GM23248 (cell line): ENCODE measurements at regions not wholly inside any gene's neighbourhood (a gene's known extent, or its start where the extent isn't known, plus 50 kb on each side); places are given as distances from the start of the nearest gene placed in this dataset.

Experiments used
- DNase-seq: peaks from one replicate; pipeline ENCODE4 v3.0.0-alpha.2; 2015
- H2AFZ ChIP-seq: fragments of 200-600 bp; sonication (generic); 2 replicates; pipeline ENCODE4 v1.6.1; 2016; ENCODE audit warnings: antibody characterized with exemption
- H3F3A ChIP-seq: fragments of 200-600 bp; sonication (generic); 2 replicates; pipeline ENCODE4 v1.6.1; 2016; ENCODE audit warnings: mild to moderate bottlenecking, antibody characterized with exemption, mixed run types; ENCODE audit not compliant: insufficient read depth
- H3K27ac ChIP-seq: fragments of 200-600 bp; sonication (generic); 2 replicates; pipeline ENCODE4 v1.5.1; 2016; ENCODE audit warnings: mild to moderate bottlenecking
- H3K27me3 ChIP-seq: fragments of 200-600 bp; sonication (generic); replicated peaks from 2 replicates; pipeline ENCODE4 v1.6.1; 2016; ENCODE audit warnings: mild to moderate bottlenecking; ENCODE audit not compliant: insufficient read depth
- H3K36me3 ChIP-seq: fragments of 200-600 bp; sonication (generic); 2 replicates; pipeline ENCODE4 v1.6.1; 2016; ENCODE audit warnings: low read depth, mild to moderate bottlenecking
- H3K4me1 ChIP-seq: fragments of 200-600 bp; sonication (generic); 2 replicates; pipeline ENCODE4 v1.6.1; 2016; ENCODE audit warnings: mild to moderate bottlenecking; ENCODE audit not compliant: insufficient read depth
- H3K4me2 ChIP-seq: fragments of 200-600 bp; sonication (generic); one replicate; pipeline ENCODE4 v1.6.1; 2016; ENCODE audit warnings: mild to moderate bottlenecking; ENCODE audit not compliant: unreplicated experiment
- H3K4me3 ChIP-seq: fragments of 200-600 bp; sonication (generic); 2 replicates; pipeline ENCODE4 v1.5.1; 2016; ENCODE audit warnings: mild to moderate bottlenecking
- H3K79me2 ChIP-seq: fragments of 200-600 bp; sonication (generic); 2 replicates; pipeline ENCODE4 v1.6.1; 2016; ENCODE audit warnings: mild to moderate bottlenecking; ENCODE audit not compliant: insufficient read depth
- H3K9ac ChIP-seq: fragments of 200-600 bp; sonication (generic); 2 replicates; pipeline ENCODE4 v1.6.1; 2016; ENCODE audit warnings: mild to moderate bottlenecking
- H3K9me2 ChIP-seq: fragments of 200-600 bp; sonication (generic); 2 replicates; pipeline ENCODE4 v1.6.1; 2016; ENCODE audit warnings: mixed run types, mild to moderate bottlenecking, moderate library complexity; ENCODE audit not compliant: insufficient read depth
- H3K9me3 ChIP-seq: fragments of 200-600 bp; sonication (generic); one replicate; pipeline ENCODE4 v1.6.1; 2017; ENCODE audit warnings: low read depth
- H4K20me1 ChIP-seq: fragments of 200-600 bp; sonication (generic); 2 replicates; pipeline ENCODE4 v1.6.0; 2016; ENCODE audit not compliant: insufficient read depth
- EZH2 ChIP-seq: fragments of 200-600 bp; sonication (generic); IDR thresholded peaks from 2 replicates; pipeline ENCODE4 v1.6.1; 2018; ENCODE audit warnings: antibody characterized with exemption, mild to moderate bottlenecking; ENCODE audit not compliant: insufficient read depth, poor library complexity, severe bottlenecking
- EZH2phosphoT487 ChIP-seq: fragments of 200-600 bp; sonication (generic); IDR thresholded peaks from 2 replicates; pipeline ENCODE4 v1.6.1; 2018; ENCODE audit warnings: antibody characterized with exemption, moderate library complexity, mild to moderate bottlenecking, low read depth; ENCODE audit not compliant: insufficient read depth
- WGBS, 2 experiments: methylation state at CpG; one replicate each; pipeline ENCODE4 v1.1.6; 2015 to 2017; ENCODE audit warnings: low lambda C conversion rate in 2 of 2, low coverage in 1 of 2; ENCODE audit errors: missing lambda C conversion rate in 2 of 2; 5-methylcytosine and 5-hydroxymethylcytosine counted together
- in situ Hi-C: fragments of 300-500 bp; cut with MboI; formaldehyde crosslinking; loops from 2 replicates; pipeline ENCODE4 v1.15.0; 2020

DNA sequence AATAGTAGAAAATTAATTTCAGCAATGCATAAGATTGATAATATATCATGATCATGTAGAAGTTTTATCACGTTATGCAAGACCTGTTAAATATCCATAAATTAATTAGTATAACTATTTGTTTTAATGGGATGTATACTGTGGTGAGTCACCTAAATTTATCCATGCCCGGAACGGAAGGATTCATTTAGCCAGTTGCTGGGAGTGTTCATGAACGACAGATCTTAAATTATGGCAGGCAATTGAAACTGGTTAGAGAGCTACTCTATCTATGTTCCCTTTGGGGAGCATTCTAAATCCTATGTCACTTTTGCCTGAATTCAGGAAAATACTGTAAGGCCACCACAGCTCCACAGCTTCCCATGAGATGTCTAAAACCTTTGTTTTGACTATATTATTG, 1950.5 kb upstream of the AGA start:
- 29 to 32% methylated on average over 4 of the region's 4 CpGs for WGBS, 2 experiments
- H3K27me3 ChIP-seq, result no peaks in the 10 kb centered on the region
- no peak overlapping the region for H3K4me3 ChIP-seq
- H3K4me2 ChIP-seq, result no peak overlapping the region
- no peak for DNase-seq
- H3K9me3 ChIP-seq, result no peaks in the 10 kb centered on the region
- H4K20me1 ChIP-seq, result no peaks in the 10 kb centered on the region
- H3K9me2 ChIP-seq, result no peaks in the 10 kb centered on the region
- in situ Hi-C loops, result no loop called here
- H3K79me2 ChIP-seq, result no peaks in the 10 kb centered on the region
- no peaks in the 10 kb centered on the region for H3K36me3 ChIP-seq
- no peaks in the 10 kb centered on the region for H3K4me1 ChIP-seq
- no peaks in the 10 kb centered on the region for H3F3A ChIP-seq
- H2AFZ ChIP-seq, result no peak overlapping the region
- no peak overlapping the region for H3K27ac ChIP-seq
- no peak for TF ChIP-seq EZH2
- no peak for TF ChIP-seq EZH2phosphoT487
- H3K9ac ChIP-seq, result no peak overlapping the region

DNA sequence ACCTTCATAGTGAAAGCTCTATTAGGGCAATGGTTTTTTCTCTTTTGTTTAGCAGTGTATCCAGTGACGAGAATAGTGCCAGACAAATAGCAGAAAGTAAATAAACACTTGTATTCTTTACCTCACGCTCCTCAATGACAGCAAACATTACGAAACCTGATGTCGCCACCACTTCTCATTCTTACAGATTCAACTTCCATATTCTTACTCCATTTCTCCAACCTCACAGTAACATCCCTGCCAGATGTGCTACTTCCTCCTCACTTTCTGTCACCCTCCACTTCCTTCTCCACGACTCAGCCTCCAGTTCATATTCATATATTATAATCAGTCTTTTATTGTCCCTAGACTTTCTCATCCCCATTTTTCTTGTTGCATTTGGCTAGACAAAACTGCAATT, 1956.2 kb upstream of the AGA start:
- H3K9ac ChIP-seq, result no peak overlapping the region
- no peaks in the 10 kb centered on the region for H3K79me2 ChIP-seq
- H3K9me3 ChIP-seq, result no peaks in the 10 kb centered on the region
- no peaks in the 10 kb centered on the region for H4K20me1 ChIP-seq
- H3K4me3 ChIP-seq, result no peak overlapping the region
- no peaks in the 10 kb centered on the region for H3K36me3 ChIP-seq
- no peak for TF ChIP-seq EZH2phosphoT487
- TF ChIP-seq EZH2, result no peak
- no peaks in the 10 kb centered on the region for H3F3A ChIP-seq
- no peak for DNase-seq
- in situ Hi-C loops, result no loop called here
- no peaks in the 10 kb centered on the region for H3K9me2 ChIP-seq
- H3K4me1 ChIP-seq, result no peaks in the 10 kb centered on the region
- H3K27me3 ChIP-seq, result no peaks in the 10 kb centered on the region
- H3K27ac ChIP-seq, result no peak overlapping the region
- no peak overlapping the region for H3K4me2 ChIP-seq
- WGBS, 2 experiments, result 22 to 27% methylated on average over 5 of the region's 5 CpGs
- no peak overlapping the region for H2AFZ ChIP-seq

DNA sequence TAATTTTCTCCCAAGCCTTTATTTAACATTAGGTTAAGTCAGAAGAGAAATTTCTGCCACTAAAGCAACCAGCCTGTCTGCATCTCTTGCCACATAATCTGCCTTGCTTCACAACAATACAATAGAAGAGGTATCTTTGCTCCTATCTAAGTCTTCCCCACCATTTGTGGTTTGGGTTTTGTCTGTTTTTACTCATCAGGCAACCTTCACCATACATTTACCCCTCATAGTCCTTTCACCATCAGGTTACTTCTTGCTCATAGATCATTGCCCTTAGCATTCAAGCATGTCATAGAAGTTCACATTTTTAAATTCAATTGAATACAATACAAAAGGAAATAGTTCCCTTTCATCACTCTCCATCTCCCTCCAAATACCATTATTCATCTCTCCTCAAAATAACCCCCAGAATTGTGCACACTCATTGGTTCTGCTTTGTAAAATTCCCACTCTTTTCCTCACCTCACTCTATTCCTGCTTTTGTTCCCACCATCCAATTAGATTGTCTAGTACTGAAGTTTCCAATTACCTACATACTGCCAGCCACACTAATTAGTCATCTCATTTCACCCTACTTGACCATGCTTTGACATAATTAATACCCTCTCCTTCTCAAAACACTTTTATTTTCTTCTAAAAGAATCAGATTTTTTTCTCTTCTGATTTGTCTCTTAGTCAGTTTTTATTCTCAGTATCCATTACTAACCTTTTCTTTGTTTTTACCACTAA, 1957.0 kb upstream of the AGA start:
- Histone ChIP-seq H3K4me2 (no peak overlapping the region), H3K27ac (no peak overlapping the region), H3K9me2 (no peaks in the 10 kb centered on the region), H3K27me3 (no peaks in the 10 kb centered on the region), H3F3A (no peaks in the 10 kb centered on the region), H3K36me3 (no peaks in the 10 kb centered on the region), H3K9ac (no peak overlapping the region), H4K20me1 (no peaks in the 10 kb centered on the region), H3K4me1 (no peaks in the 10 kb centered on the region), H3K79me2 (no peaks in the 10 kb centered on the region), H2AFZ (no peak overlapping the region), H3K9me3 (no peaks in the 10 kb centered on the region), H3K4me3 (no peak overlapping the region)
- no peak for TF ChIP-seq EZH2phosphoT487
- no peak for DNase-seq
- in situ Hi-C loops, result no loop called here

DNA sequence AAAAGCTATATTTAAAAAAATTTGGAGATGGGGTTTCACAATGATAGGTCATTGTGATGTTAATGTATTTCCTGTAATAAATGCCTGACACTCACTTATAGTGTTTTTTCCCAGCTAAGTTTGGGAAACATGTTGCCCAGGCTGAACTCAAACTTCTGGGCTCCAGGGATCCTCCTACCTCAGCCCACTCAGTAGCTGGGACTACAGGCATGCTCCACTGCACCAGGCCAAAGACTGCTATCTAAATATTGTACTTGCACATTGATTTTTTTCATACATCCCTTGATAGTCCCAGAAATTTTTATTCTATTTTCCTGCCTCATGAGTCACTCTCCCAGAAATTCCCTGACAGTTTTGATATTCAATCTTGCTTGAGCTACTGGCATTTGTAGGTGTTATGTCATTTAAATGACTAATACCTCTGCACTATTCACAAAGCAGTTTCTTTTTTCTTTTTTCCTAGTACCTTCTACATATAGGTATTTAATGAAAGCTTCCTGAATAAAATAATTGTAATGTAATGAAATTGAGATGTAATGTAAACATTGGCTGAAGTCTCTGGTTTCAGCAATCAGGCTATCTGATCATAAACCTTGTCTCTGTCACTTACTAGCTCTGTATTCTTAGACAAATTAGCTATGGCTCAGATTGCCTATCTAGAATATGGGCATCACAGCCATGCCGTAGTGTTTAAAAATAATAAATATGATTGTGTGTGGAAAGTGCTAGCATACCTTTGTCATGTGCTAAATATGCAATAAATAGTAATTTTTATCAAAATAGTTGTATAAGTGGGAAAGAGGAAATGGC, 1973.0 kb upstream of the AGA start:
- Histone ChIP-seq H3K4me3 (no peak overlapping the region), H2AFZ (no peak overlapping the region), H3K27ac (no peak overlapping the region), H3K9me3 (no peaks in the 10 kb centered on the region), H3K9ac (no peak overlapping the region), H3K4me1 (no peaks in the 10 kb centered on the region), H3K27me3 (no peaks in the 10 kb centered on the region), H3K9me2 (no peaks in the 10 kb centered on the region), H3K79me2 (no peaks in the 10 kb centered on the region), H3K36me3 (no peaks in the 10 kb centered on the region), H3K4me2 (no peak overlapping the region), H4K20me1 (no peaks in the 10 kb centered on the region), H3F3A (no peaks in the 10 kb centered on the region)
- TF ChIP-seq EZH2, result no peak
- TF ChIP-seq EZH2phosphoT487, result no peak
- WGBS, 2 experiments, result 23 to 43% methylated on average over 1 of the region's 1 CpG
- no peak for DNase-seq
- in situ Hi-C loops, result no loop called here
